Muscle layer of duodenum (tissue), 2 donors: ENCODE measurements at regions not wholly inside any gene's neighbourhood (a gene's known extent, or its start where the extent isn't known, plus 50 kb on each side); places are given as distances from the start of the nearest gene placed in this dataset.

ENCODE experiments used
- H3K27ac ChIP-seq: one replicate; pipeline ENCODE4 v1.7.0; 2013; ENCODE audit warnings: mild to moderate bottlenecking, low read length
- H3K27me3 ChIP-seq: one replicate; pipeline ENCODE4 v1.7.0; 2013; ENCODE audit warnings: low read depth, mild to moderate bottlenecking, control low read depth, low read length
- H3K36me3 ChIP-seq, 2 donors: one replicate each; pipeline ENCODE4 v1.7.0; 2013; ENCODE audit warnings: low read length in 2 of 2, control low read depth in 1 of 2, mild to moderate bottlenecking in 1 of 2; ENCODE audit not compliant: insufficient read depth in 2 of 2, control insufficient read depth in 1 of 2
- H3K4me1 ChIP-seq, 2 donors: one replicate each; pipeline ENCODE4 v1.7.0; 2013; ENCODE audit warnings: low read length in 2 of 2, mild to moderate bottlenecking in 2 of 2, control low read depth in 1 of 2, moderate library complexity in 1 of 2; ENCODE audit not compliant: insufficient read depth in 2 of 2, control insufficient read depth in 1 of 2
- H3K4me3 ChIP-seq, 2 donors: one replicate each; pipeline ENCODE4 v1.7.0; 2013; ENCODE audit warnings: low read length in 2 of 2, low read depth in 1 of 2, mild to moderate bottlenecking in 1 of 2
- H3K9me3 ChIP-seq, 2 donors: one replicate each; pipeline ENCODE4 v1.7.0; 2013; ENCODE audit warnings: low read length in 2 of 2, control low read depth in 1 of 2, mild to moderate bottlenecking in 1 of 2; ENCODE audit not compliant: control insufficient read depth in 1 of 2
- donor health status: healthy.

DNA sequence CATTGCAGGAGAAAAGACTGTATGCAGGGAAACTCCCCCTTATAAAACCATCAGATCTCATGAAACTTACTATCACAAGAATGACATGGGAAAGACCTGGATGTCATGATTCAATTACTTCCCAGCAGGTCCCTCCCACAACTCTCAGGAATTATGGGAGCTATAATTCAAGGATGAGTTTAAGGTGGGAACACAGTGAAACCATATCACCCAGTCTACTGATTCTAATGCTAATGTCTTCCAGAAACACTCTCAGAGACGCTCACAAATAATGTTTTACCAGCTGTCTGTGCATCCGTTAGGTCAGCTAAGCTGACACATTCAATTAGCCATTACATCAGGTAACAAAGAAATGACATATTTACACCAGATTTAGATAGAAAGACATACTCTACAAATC, 637.9 kb downstream of the NLGN4Y start:
- H3K9me3 ChIP-seq, result no peaks in the 10 kb centered on the region

GRCh38 chrY:15179890-15180289, 655.6 kb downstream of the NLGN4Y start:
- H3K36me3 ChIP-seq, result no peaks in the 10 kb centered on the region
- no peaks in the 10 kb centered on the region for H3K9me3 ChIP-seq
- no peak overlapping the region for H3K27ac ChIP-seq
- H3K4me1 ChIP-seq, result no peaks in the 10 kb centered on the region
- no peak overlapping the region for H3K4me3 ChIP-seq
- no peaks in the 10 kb centered on the region for H3K27me3 ChIP-seq

More for the DNA sequence above, 637.9 kb downstream of the NLGN4Y start:
- Histone ChIP-seq H3K27me3 (no peaks in the 10 kb centered on the region), H3K4me3 (no peak overlapping the region), H3K4me1 (no peaks in the 10 kb centered on the region), H3K36me3 (no peaks in the 10 kb centered on the region), H3K27ac (no peak overlapping the region)

DNA sequence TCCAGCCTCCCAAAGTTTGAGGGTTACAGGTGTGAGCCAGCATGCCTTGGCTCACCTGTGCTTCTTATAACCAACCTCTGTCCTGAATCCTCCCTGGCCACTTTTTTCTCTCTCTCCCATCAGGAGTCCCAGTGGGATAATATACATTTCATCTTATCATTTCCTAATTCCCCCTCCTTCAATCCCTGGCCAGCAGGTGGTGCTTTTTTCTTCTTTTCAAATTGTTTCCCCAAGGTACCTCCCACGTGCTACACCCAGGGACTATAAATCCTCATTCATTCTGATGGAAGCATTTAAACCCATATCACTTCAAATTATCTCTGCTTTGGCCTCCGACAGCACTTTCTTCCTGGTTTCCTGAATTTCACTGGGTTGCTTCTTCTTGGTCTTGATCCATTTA, 704.7 kb downstream of the NLGN4Y start:
- Histone ChIP-seq H3K27ac (no peak overlapping the region), H3K36me3 (no peaks in the 10 kb centered on the region), H3K4me1 (no peaks in the 10 kb centered on the region), H3K4me3 (no peak overlapping the region), H3K27me3 (no peaks in the 10 kb centered on the region), H3K9me3 (no peaks in the 10 kb centered on the region)

DNA sequence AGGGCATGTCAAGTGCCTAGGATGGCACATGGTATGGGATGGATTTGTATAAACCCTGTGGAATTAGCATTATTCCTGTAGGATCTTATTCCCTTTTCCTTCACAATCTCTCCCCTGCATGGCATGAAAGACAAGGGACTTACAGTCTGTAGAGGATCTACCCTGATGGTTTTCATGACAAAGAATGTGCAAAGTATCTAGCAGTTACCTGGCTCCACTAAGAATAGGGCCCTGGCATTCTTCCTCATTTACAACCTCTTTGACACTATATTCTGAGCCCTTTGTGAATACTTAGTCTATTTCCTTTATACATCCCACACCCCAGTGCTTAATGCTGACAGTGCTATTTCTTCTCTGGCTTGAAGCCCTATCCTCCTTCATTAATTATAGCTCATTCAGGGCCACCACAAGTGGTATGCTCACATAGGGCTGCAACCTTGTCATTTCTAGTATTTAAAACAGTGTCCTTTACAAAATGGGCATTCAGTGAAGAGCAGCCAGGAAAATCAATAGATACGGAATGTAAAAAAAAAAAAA, 715.3 kb downstream of the NLGN4Y start:
- Histone ChIP-seq H3K27me3 (no peaks in the 10 kb centered on the region), H3K4me1 (no peaks in the 10 kb centered on the region), H3K36me3 (no peaks in the 10 kb centered on the region), H3K4me3 (no peak overlapping the region), H3K9me3 (no peaks in the 10 kb centered on the region), H3K27ac (no peak overlapping the region)

DNA sequence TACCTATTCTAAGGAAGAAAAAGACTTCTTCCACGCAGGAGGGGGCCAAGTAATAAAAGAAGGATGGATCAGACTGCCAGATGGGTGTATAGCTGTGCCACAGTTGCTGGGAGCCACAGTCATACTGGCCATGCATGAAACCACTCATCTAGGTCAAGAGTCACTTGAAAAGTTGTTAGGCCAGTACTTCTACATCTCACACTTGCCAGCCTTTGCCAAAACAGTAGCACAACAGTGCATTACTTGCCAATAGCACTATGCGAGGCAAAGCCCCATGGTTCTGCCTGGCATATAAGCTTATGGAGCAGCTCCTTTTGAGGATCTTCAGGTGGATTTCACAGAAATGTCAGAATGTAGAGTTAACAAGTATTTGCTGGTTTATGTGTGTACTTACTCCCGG, 735.0 kb downstream of the NLGN4Y start:
- H3K4me3 ChIP-seq, result no peak overlapping the region
- no peak overlapping the region for H3K27ac ChIP-seq
- no peaks in the 10 kb centered on the region for H3K4me1 ChIP-seq
- H3K36me3 ChIP-seq, result no peaks in the 10 kb centered on the region
- H3K27me3 ChIP-seq, result no peaks in the 10 kb centered on the region
- H3K9me3 ChIP-seq, result no peaks in the 10 kb centered on the region

DNA sequence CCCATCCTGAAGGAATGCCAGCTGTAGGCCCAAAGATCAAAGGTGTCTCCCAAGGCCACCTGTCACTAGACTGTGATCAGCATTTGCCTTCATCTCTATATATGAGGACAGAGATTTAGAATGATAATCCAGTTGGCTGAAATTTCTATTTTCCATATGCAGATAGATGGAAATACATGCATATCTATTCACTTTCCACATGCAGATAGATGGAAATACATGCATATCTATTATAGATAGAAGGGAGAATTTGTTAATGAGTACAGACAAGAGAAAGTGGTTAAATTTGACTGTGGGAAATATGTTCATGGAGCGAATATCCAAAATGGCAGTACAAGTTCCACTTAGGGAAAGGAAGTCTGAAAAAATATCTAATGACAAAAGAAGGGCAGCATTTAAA, 762.2 kb downstream of the NLGN4Y start:
- Histone ChIP-seq H3K4me1 (no peaks in the 10 kb centered on the region), H3K36me3 (no peaks in the 10 kb centered on the region), H3K4me3 (no peak overlapping the region), H3K27me3 (no peaks in the 10 kb centered on the region), H3K27ac (no peak overlapping the region), H3K9me3 (no peaks in the 10 kb centered on the region)

- no peaks in the 10 kb centered on the region for H3K36me3 ChIP-seq
- H3K9me3 ChIP-seq, result no peaks in the 10 kb centered on the region
- H3K4me3 ChIP-seq, result no peak overlapping the region
- no peak overlapping the region for H3K27ac ChIP-seq
- H3K27me3 ChIP-seq, result no peaks in the 10 kb centered on the region
- no peaks in the 10 kb centered on the region for H3K4me1 ChIP-seq
Measured at GRCh38 chrY:15289821-15290220, 765.5 kb downstream of the NLGN4Y start.

- Histone ChIP-seq H3K4me3 (no peak overlapping the region), H3K9me3 (no peaks in the 10 kb centered on the region), H3K36me3 (no peaks in the 10 kb centered on the region), H3K27me3 (no peaks in the 10 kb centered on the region), H3K4me1 (no peaks in the 10 kb centered on the region), H3K27ac (no peak overlapping the region)
Measured at GRCh38 chrY:15292881-15293280, 768.6 kb downstream of the NLGN4Y start.

GRCh38 chrY:15301879-15302278, 777.5 kb downstream of the NLGN4Y start:
- no peaks in the 10 kb centered on the region for H3K27me3 ChIP-seq
- no peaks in the 10 kb centered on the region for H3K4me1 ChIP-seq
- H3K27ac ChIP-seq, result no peak overlapping the region
- no peaks in the 10 kb centered on the region for H3K36me3 ChIP-seq
- no peak overlapping the region for H3K4me3 ChIP-seq
- no peaks in the 10 kb centered on the region for H3K9me3 ChIP-seq

DNA sequence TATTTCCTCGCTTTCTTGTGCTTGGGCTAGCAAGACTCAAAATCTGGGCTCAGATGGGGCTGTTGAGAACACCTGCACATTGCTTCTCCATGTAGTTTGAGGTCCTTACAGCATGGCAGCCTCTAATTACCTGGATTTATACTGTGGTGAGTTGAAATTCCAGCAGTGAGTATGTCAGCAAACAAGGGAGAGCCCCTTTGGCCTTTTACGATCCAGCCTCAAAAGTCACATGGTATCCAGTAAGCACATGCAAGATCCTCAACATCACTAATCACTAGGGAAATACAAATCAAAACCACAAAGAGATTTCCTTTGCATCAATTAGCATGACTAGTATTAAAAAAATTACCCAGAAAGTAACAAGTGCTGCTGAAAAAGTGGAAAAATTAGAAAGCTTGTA, 787.8 kb downstream of the NLGN4Y start:
- Histone ChIP-seq H3K9me3 (no peaks in the 10 kb centered on the region), H3K27me3 (no peaks in the 10 kb centered on the region), H3K4me3 (no peak overlapping the region), H3K4me1 (no peaks in the 10 kb centered on the region), H3K27ac (no peak overlapping the region), H3K36me3 (no peaks in the 10 kb centered on the region)

GRCh38 chrY:15324189-15324588, 799.9 kb downstream of the NLGN4Y start:
- Histone ChIP-seq H3K36me3 (no peaks in the 10 kb centered on the region), H3K9me3 (no peaks in the 10 kb centered on the region), H3K4me1 (no peaks in the 10 kb centered on the region), H3K27me3 (no peaks in the 10 kb centered on the region), H3K27ac (no peak overlapping the region), H3K4me3 (no peak overlapping the region)

DNA sequence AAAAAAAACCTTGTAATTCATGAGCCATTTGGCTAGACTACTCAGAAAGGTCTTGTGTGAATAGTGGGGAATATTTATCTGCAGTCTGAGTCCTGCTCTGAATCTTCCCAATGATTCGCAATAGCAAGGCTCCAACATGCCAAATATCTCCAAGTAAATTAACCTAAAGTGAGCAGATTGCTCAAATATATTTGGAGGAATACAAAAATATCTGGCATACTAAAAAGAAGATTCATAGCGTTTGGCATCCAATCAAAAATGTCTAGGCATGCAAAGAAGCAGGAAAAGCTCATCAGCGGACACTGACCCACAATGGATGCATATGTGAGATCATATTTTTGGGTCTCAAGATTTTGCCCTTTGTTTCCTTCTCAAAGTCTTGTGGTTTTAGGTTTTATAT, 800.9 kb downstream of the NLGN4Y start:
- Histone ChIP-seq H3K36me3 (no peaks in the 10 kb centered on the region), H3K4me3 (no peak overlapping the region), H3K27ac (no peak overlapping the region), H3K9me3 (no peaks in the 10 kb centered on the region), H3K27me3 (no peaks in the 10 kb centered on the region), H3K4me1 (no peaks in the 10 kb centered on the region)
